CD4-positive, alpha-beta T cell treated with Interleukin-4 for 1 hour (primary cell): ENCODE measurements at regions not wholly inside any gene's neighbourhood (a gene's known extent, or its start where the extent isn't known, plus 50 kb on each side); places are given as distances from the start of the nearest gene placed in this dataset.

ENCODE experiments used
- DNase-seq, 2 donors: peaks; one replicate each; pipeline ENCODE4 v3.0.0-alpha.2; 2020 to 2022

DNA sequence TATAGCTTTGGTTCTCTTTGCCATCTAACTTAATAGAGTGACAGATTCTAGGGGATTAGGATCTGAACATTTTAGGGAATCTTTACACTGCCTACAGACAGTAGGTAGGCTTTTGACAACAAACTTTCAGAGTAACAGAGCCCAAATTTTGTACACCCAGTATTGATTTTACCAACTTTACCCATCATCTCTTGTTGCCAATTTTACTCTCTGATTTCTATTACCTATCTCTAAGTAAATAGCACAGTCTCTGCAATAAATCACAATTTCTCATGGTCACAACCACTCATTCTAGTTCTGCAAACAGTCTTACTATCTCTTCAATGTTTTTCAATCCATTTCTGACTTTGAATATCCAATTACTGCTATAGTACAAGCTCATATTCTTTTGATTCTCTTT lies 1097.6 kb upstream of the PHF14 start:
- DNase-seq: no peak

DNA sequence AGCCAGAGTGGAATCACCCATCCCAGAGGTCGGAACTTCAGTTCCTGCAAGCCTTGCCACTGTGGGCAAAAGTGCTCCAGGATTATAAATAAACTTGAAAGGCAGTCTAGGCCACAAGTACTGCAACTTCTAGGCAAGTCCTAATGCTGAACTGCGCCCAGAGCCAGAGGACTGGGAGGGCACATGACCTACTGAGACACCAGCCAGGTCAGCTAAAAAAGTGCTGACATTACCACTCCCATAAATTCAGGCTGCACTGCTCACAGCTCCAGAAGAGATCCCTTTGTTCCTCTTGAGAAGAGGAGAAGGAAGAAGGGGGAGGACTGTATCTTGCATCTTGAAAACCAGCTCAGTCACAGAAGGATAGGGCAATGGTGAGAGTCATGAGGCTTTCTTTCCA lies 1084.1 kb upstream of the PHF14 start:
- DNase-seq: no peak

DNA sequence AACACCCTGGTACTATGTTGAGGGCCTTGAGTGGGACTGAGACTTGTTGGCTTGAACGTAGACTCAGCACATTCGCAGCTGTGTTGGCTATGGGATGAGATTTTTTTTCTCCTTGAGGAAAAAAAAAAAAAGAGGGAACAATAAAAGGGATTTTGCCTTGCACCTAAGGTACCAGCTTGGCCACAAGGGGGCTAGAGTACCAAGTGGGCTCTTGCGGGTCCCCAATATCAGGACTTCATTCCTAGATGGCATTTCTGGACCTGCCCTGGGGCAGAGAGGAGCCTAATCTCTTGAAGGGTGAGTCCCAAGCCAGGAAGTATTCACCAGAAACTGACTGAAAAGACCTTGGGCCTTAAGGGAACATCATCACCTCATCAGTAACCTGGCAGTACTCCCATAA lies 1083.6 kb upstream of the PHF14 start:
- no peak for DNase-seq

DNA sequence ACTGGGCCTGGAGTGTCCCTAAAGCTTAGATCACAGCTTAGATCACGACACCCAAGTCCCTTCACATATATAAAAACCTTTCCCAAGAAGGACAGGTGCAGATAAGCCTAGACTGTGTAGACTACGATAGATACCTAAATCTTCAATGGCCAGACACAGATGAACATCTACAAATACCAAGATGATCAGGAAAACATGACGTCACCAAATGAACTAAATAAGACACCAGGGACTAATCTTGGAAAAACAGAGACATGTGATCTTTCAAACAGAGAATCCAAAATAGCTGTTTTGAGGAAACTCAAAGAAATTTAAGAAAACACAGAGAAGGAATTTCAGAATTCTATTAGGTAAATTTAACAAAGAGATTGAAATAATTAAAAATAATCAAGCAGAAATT lies 1082.6 kb upstream of the PHF14 start:
- no peak for DNase-seq

DNA sequence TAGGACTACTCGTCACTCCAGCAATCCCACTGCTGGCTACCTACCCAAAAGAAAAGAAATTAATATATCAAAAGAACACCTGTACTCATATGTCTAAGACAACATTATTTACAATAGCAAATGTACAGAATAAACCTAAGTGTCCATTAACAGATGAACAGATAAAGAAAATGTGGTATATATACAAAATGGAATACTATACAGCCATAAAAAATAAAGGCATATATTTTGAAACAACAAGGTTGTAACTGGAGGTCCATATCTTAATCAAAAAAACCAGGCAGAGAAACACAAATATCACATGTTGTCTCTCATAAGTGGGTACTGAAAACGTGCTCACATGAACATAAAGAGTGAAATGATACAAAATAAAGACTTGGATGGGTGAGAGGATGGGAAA lies 1073.3 kb upstream of the PHF14 start:
- DNase-seq: no peak

DNA sequence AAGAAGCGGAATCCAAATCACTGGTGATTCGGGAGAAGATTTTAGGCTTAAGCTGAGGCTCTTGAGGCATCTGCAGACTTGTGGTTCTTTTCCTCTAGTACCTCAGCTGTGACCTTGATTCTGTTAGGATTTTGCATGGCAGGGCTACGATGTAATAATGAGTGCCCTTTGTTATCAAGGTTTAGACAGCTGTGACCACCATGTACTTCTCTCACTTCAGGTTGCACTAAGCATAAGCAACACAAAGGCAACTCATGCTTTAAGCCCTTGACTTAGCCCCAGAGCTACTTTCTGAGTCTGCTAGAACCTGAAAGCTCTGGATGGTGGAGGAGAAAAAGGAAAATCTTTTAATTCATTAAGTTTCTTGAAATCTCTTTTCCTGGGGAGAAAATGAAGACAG lies 1052.3 kb upstream of the PHF14 start:
- DNase-seq: no peak

DNA sequence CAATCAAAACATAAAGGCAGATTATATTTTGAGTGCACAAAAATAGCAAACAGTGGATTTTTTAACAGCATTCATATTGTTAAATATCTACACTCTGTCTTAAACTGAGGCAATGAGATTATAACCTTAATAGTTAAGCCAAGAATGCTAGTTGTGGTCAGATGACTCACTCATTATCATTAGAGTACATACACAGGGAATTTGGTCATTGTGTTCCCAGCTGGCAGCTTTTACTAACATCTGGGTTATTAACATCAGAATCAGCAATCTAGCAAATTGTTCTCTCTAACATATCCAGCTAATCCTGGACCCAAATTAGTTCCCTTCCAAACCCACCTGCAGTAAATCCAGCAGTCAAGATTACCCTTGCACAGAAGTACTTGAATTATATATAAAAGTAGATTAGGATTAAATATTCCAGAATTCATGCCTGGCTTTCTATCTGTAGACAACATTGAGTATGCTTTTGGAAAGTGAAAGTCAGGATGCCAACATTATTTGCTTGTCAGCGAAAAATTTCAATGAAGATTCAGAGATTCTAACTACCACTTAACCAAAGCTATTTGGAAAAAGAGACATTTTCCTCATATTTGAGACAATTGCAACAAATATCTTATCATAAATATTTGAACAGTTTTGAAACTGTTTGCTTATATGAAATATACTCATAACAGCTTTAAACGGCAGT lies 1035.6 kb upstream of the PHF14 start:
- DNase-seq: no peak

DNA sequence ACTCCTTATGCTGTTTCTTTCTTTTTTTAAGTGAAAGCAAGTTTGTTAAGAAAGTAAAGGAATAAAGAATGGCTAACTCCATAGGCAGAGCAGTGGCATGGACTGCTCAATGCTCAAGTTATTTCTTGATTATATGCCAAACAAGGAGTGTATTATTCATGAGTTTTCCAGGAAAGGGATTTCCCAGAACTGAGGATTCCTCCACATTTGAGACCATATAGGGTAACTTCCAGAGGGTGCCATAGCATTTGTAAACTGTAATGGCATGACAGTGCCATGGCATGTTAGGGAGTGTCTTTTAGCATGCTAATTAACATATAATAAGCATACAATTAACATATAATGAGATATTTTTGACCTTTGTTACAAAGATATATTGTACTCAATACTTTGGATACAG lies 1034.5 kb upstream of the PHF14 start:
- DNase-seq: no peak

DNA sequence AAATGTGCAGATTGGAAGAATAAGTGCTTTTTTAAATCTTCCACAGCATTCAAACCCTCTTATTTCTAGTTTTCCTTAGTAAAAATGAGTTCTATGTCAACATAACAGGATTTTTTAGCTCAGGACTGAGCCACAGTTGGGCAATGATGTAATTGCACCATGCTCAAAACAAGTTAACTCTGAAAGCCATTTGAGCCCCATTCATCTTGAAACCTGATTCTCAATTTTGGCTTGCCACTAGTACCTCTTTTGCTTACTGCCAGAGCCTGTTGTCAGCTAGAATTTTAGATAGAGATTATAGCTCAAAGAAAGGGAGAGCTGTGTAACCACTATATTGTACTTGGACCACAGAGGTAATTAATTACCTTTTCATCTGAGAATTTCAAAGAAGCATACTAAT lies 1028.5 kb upstream of the PHF14 start:
- DNase-seq: no peak

DNA sequence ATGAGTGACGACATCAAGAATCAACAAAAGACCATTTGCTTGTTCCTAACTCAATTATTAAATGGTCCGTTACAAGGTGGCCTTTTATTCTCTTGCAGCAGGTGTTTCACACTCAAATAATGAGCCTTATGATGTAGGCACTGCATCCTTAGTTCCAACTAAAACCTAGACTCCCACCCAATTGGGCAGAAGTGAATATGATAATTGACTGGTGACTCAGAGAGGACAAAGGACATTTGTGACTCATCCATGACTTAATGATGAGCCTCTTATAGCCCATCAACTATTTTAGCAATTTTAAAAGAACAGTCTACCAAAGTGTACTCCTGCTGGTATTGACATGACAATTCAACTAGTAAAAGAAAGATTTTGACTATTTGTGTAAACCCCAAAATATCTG lies 1027.8 kb upstream of the PHF14 start:
- no peak for DNase-seq

DNA sequence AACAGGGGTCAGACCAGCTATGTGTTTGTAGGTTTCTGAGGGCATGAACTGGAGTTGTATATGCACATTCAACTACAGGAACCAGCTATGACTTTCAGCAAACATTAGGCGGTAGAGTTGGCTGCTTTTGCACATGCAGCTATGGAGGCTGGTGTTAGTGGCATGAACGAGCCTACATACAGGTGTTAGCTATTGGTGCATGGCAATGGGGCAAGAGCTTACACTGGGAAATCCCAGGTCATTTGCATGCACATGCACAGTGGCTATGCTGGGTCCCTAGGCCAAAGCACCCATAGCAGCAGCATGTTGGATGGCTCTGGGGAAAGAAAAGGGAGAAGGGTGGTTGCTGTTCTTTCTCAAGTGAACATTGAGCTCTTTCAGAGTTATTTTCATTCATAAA lies 1018.5 kb upstream of the PHF14 start:
- no peak for DNase-seq

DNA sequence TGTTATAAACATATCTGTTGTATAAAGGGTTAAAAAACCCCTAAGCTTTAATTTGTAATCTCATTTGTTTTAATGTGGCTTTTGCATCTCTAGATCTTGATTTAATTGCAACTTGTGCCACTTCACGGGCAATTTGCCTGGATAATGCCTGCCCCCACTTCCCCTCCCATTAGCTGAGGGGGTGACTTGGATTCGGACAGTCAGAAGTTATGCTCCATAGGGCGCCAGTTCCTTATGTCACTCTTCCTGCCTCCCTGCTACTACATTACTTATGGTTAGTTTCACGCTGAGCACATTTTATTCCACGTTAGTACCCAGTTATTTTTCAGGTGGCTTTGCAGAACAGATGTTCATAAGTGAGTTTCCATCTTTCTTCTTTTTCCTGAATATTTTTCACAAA lies 1015.2 kb upstream of the PHF14 start:
- DNase-seq: no peak

DNA sequence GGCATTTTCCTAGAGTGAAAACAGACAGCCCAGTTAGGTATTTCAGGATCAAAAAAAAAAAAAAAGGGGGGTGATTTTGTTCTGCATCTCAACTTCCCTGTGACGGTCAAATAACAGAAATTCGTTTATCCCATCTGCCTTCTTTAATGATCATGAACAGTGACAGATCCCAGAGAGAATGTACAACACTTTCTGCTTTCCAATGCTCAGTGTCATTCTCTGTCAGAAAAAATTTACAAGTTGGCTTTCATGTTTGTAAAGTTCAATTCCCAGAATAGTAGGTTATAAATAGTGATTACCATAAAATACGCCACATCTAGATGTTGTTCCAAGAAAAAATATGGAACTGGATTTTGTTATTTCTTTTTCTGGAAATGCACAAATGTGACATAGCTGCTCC lies 1013.2 kb upstream of the PHF14 start:
- DNase-seq: no peak

DNA sequence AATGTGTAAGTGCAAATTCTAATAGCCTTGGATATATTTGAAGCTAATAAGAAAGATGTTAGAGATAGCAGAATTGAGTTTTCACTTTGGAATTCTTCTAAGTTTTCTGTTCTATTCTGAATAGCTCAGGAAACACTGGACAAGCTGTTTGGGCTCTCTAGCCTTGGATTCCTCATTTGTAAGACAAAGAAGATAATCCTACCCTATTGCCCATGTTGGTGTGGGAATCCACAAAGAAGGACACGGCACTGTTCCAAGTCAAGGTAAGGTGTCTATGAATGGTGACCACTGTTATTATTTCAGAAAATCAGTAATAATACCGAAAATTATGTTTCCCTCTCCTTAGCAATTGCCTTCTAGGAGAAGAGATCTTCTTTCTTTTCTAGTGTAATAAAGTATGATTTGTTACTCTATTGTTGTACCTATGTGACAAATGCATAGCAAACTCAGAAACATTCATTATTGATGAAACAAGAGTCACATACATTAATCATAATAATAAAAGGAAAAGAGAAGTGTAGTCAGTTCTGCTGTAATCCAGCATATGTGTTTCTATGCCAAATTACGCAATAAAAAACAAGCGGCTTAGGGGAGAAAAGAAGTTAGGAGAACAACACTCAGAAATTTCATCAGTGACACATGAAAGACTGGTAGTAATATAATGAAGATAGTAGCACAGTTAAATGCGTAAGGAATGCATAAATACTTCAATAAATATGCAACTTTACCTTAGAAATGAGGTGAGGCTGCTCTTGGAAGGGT lies 1012.3 kb upstream of the PHF14 start:
- no peak for DNase-seq

DNA sequence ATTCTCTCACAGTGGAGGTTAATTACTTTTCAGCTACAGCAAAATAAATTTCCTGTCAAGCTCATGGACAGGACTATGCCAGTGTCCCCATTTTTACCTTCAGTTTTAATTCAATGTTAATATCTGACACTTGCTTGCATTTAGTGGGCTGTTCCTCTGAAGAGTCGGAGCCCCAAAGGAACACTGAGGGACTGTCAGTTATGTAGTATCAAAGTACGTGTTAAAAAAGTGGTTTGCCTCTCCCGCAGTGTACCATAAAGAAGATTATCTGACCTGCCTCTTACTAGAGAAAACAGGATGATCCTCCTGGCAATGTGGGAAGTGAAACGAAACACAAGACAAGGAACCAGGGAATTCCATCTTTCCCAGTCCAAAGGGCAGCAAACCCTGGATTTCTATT lies 1010.9 kb upstream of the PHF14 start:
- DNase-seq: no peak

DNA sequence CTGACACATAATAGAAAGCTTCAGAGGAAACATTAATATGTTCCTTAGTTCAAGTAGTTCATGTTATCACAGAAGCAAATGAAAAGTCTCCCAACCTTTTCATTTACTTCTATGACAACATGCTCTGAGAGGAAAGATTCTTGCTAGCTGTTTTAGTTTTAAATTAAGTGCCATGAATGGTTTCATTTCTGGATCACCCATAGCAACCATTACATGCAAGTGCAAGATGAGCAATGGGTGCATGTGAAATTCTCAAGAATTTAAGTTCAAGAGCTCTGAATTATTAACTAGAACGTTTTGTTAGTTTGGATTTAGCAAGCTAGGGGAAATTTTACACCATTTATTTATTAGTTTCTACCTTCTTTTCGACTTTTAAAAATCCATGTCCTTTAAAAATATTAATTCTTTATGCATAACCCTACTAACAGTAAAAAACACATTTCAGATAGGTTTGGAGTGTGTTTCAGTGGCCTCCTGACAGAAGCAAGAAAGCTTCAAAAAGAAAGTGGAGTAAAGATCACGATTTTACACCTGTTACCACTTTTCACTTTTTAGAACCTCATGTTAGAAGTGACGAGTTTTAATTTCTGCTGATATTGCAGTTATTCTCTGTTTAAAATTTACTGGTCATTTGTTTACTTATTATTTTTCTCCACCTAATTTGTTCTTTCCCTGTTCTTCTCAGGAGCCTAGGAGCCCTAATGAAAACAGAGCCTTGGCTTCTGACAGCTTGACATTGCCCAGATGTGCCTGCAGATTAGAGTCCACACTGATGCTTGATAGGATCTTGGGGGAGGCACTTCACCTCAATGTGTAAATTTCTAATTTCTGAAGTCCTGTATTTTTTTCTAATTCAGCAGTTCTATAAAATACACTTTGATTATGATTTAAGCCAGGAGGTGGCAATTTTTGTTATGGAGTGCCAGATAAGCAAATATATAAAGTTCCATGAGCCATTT lies 995.3 kb upstream of the PHF14 start:
- DNase-seq: no peak

DNA sequence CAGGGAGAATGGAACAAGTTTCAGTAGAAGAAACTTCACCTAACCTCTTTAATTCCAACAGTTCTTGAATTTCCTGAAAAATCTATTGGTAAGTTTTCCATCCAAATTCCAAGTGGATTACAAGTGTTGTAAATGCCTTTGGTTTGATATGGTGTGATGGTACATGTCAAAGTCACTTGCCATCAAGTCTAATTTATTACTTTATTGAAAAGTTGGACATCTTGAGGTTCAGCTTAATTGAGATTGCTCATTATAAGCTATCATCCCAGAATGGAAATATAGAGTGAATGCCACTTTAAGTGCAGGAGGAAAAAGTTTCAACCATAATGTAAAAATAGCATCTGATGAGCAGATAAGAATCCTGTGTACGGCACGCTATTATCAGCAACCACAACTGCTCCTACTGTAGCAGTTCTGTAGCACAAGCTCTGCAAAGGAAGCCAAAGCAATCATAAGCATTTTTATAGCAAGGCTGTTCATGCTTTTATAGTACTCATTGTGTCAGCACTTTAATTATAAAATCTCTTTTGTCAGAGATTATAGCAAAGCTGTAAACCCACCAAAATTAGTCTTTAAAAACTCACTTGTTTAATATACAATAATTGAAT lies 991.8 kb upstream of the PHF14 start:
- no peak for DNase-seq

DNA sequence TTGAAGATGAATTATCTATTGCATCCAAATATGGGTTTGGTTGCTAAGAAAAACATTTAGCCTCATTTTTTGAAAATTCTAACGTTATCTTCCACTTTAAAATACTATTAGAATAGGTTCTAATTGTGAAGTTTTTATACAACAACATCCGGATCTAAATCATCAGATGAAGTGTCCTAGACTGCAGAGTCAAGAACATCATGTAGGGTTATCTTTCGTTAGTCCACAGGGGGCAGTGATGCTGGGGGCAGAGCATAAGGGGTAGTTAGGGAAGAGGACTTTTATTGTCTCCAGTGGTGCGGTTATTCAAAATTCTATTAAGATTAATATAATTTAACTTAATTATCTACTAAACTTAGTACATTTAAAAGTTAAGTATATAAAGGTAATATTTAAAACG lies 990.6 kb upstream of the PHF14 start:
- no peak for DNase-seq

DNA sequence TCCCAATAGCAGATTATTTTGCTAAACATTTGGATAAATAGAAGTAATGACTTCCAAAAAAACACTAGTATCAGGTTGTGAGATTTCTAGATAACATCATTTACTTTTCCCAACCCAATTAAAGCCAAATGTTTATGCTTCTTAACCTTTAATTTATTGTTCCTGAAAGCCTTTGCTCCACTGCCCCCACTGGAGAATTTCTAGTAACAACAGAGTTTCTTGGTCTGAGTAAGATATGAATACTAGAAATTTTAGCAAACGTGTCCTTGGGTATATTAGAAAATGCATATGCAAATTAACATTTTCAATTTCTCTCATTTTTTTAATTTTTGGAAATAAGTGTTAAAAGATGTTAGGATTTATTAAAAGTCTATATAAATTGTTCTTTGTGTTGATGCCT lies 958.0 kb upstream of the PHF14 start:
- DNase-seq: no peak

DNA sequence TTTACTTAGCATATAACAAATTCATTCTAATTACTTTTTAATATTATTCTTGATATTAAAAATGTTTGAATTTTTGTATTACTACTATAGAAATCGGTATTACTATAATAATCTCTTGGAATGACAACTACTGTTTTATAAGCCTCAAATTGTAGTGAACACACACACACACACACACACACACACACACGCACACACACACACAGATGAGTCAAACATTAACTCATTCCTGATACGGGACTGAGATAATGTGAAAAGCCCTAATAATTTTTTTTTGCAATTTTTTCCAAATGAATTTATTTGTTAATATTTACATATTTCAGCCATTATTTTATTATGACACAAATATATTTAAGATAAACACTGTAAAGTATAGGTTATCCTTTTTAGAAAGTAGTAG lies 951.2 kb upstream of the PHF14 start:
- no peak for DNase-seq

DNA sequence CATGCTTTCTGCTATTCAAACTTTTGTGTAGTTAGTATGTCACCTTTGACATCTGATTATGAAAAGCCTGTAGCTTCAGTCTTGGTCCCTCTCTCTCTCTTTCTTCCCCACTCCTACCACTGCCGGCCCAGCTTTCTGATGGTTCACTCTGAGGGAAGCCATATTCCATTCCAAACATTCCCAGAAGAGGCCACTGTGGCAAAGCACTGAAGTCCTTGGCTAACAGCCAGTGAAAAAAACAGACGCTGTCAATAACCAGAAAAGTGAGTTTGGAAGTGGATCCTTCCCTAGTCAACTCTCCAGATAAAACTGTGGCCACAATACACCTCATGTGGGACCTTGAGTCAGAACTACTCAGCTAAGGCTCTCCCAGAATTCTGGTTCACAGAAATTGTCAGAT lies 950.7 kb upstream of the PHF14 start:
- no peak for DNase-seq

DNA sequence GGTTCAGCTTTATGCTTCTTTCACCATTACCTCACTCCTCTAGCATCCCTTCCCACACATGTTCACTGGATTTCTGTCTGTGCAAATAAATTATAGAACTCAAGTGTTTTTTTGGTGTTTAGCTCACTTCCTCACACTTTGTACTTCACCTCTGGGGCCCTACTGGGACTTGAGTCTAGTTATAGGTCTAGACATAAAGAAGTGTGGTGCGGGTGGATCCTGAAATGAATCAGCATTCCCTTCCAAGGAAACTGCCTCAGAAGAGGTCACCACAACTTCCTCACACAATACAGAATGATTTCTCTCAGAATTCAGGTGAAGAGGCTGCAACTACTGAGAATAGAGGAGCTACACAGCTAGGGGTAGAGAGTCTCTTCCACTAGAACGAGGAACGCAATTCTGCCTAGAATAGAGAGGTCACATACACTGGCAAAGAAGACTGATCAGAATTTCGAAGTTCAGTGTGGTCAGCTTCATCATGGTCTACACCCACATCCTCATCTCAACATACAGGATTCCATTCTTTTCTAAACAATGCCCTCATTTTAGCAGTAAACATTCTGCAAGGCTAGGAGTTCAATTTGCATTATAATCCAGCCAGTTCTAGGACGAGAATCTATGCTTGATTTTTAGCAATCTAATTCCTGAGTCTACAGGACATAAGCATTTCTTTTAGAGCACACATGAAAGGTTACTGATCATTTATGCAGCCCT lies 938.7 kb upstream of the PHF14 start:
- DNase-seq: no peak

DNA sequence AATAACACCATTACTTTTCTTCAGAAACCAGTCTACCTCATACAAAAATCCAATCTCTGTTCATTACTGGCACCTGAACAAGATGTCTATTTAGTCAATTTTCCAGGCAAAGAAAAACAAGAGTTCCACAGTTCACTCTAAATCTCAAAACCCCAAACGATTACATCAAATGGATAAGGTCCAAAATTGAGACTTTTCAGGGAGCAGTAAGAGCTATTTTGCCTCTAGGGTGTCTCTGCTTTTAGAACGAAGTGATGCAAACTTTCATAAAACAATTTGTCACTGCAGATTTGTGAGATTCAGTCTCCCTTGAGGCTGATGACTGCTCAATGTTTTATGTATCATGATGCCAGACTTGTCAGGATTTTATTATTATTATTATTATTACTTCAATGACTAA lies 937.0 kb upstream of the PHF14 start:
- DNase-seq: no peak
